ENCODE measurements at regions not wholly inside any gene's neighbourhood (a gene's known extent, or its start where the extent isn't known, plus 50 kb on each side); places are given as distances from the start of the nearest gene placed in this dataset.
"Not testable (repeated sequence)": the region's sequence is repeated elsewhere in the genome, so short reads cannot be mapped to it uniquely, and the experiment has no call there.

- no peak for DNase-seq (ENCODE audit: insufficient read length)
- TF ChIP-seq POLR2A (IDR thresholded peaks at IDR 0.05; ENCODE audit: low read depth, low read length) (no peak), TAF1 (IDR thresholded peaks at IDR 0.05; ENCODE audit: borderline replicate concordance, low read depth, low read length) (no peak), POLR2AphosphoS5 (IDR thresholded peaks at IDR 0.05; ENCODE audit: low read depth, low read length) (no peak)
- no peak for FAIRE-seq
These were observed 339.5 kb upstream of the ZNF608 start for GRCh38 chr5:125085797-125086505.

- FAIRE-seq (no peak), DNase-seq (ENCODE audit: insufficient read length) (no peak)
- TF ChIP-seq POLR2A (IDR thresholded peaks at IDR 0.05; ENCODE audit: low read depth, low read length), result no peak
These were observed 342.2 kb upstream of the ZNF608 start for GRCh38 chr5:125088522-125089105.

GRCh38 chr5:125092138-125092537 is 345.7 kb upstream of the ZNF608 start:
- not testable (repeated sequence) for DNase-seq (ENCODE audit: insufficient read length); FAIRE-seq

GRCh38 chr5:125093776-125094175 is 347.3 kb upstream of the ZNF608 start:
- TF ChIP-seq POLR2AphosphoS5 (IDR thresholded peaks at IDR 0.05; ENCODE audit: low read depth, low read length) (no peak), TAF1 (IDR thresholded peaks at IDR 0.05; ENCODE audit: borderline replicate concordance, low read depth, low read length) (no peak), POLR2A (IDR thresholded peaks at IDR 0.05; ENCODE audit: low read depth, low read length) (no peak)
- no peak for DNase-seq (ENCODE audit: insufficient read length)
- FAIRE-seq, result no peak

- FAIRE-seq (no peak), DNase-seq (ENCODE audit: insufficient read length) (no peak)
- no peak for TF ChIP-seq POLR2AphosphoS5 (IDR thresholded peaks at IDR 0.05; ENCODE audit: low read depth, low read length)
- TF ChIP-seq POLR2A (IDR thresholded peaks at IDR 0.05; ENCODE audit: low read depth, low read length), result no peak
- TF ChIP-seq TAF1 (IDR thresholded peaks at IDR 0.05; ENCODE audit: borderline replicate concordance, low read depth, low read length), result no peak
These were observed 353.9 kb upstream of the ZNF608 start for GRCh38 chr5:125100342-125100741.

- FAIRE-seq, result no peak
These were observed 354.5 kb upstream of the ZNF608 start for GRCh38 chr5:125100951-125101350.

GRCh38 chr5:125103459-125103858 is 357.0 kb upstream of the ZNF608 start:
- DNase-seq (ENCODE audit: insufficient read length), result no peak
- FAIRE-seq, result no peak
- no peak for TF ChIP-seq TAF1 (IDR thresholded peaks at IDR 0.05; ENCODE audit: borderline replicate concordance, low read depth, low read length)
- no peak for TF ChIP-seq POLR2A (IDR thresholded peaks at IDR 0.05; ENCODE audit: low read depth, low read length)
- no peak for TF ChIP-seq POLR2AphosphoS5 (IDR thresholded peaks at IDR 0.05; ENCODE audit: low read depth, low read length)

More at GRCh38 chr5:125100951-125101350, 354.5 kb upstream of the ZNF608 start:
- DNase-seq (ENCODE audit: insufficient read length), result no peak
- TF ChIP-seq POLR2A (IDR thresholded peaks at IDR 0.05; ENCODE audit: low read depth, low read length) (no peak), POLR2AphosphoS5 (IDR thresholded peaks at IDR 0.05; ENCODE audit: low read depth, low read length) (no peak), TAF1 (IDR thresholded peaks at IDR 0.05; ENCODE audit: borderline replicate concordance, low read depth, low read length) (no peak)

- TF ChIP-seq TAF1 (IDR thresholded peaks at IDR 0.05; ENCODE audit: borderline replicate concordance, low read depth, low read length), result no peak
- no peak for TF ChIP-seq POLR2AphosphoS5 (IDR thresholded peaks at IDR 0.05; ENCODE audit: low read depth, low read length)
- DNase-seq (ENCODE audit: insufficient read length) (no peak), FAIRE-seq (no peak)
These were observed 359.8 kb upstream of the ZNF608 start for GRCh38 chr5:125106271-125106670.

- DNase-seq (ENCODE audit: insufficient read length), result no peak
- no peak for FAIRE-seq
- TF ChIP-seq POLR2AphosphoS5 (IDR thresholded peaks at IDR 0.05; ENCODE audit: low read depth, low read length) (no peak), POLR2A (IDR thresholded peaks at IDR 0.05; ENCODE audit: low read depth, low read length) (no peak), TAF1 (IDR thresholded peaks at IDR 0.05; ENCODE audit: borderline replicate concordance, low read depth, low read length) (no peak)
These were observed 360.4 kb upstream of the ZNF608 start for GRCh38 chr5:125106881-125107280.

- FAIRE-seq (no peak), DNase-seq (ENCODE audit: insufficient read length) (no peak)
- TF ChIP-seq TAF1 (IDR thresholded peaks at IDR 0.05; ENCODE audit: borderline replicate concordance, low read depth, low read length) (no peak), POLR2AphosphoS5 (IDR thresholded peaks at IDR 0.05; ENCODE audit: low read depth, low read length) (no peak), POLR2A (IDR thresholded peaks at IDR 0.05; ENCODE audit: low read depth, low read length) (no peak)
These were observed 362.9 kb upstream of the ZNF608 start for GRCh38 chr5:125109293-125109692.

- TF ChIP-seq TAF1 (IDR thresholded peaks at IDR 0.05; ENCODE audit: borderline replicate concordance, low read depth, low read length) (no peak), POLR2AphosphoS5 (IDR thresholded peaks at IDR 0.05; ENCODE audit: low read depth, low read length) (no peak), POLR2A (IDR thresholded peaks at IDR 0.05; ENCODE audit: low read depth, low read length) (no peak)
- DNase-seq (ENCODE audit: insufficient read length) (no peak), FAIRE-seq (no peak)
These were observed 363.4 kb upstream of the ZNF608 start for GRCh38 chr5:125109816-125110215.

- TF ChIP-seq POLR2AphosphoS5 (IDR thresholded peaks at IDR 0.05; ENCODE audit: low read depth, low read length) (no peak), TAF1 (IDR thresholded peaks at IDR 0.05; ENCODE audit: borderline replicate concordance, low read depth, low read length) (no peak), POLR2A (IDR thresholded peaks at IDR 0.05; ENCODE audit: low read depth, low read length) (no peak)
- FAIRE-seq (no peak), DNase-seq (ENCODE audit: insufficient read length) (no peak)
These were observed 365.8 kb upstream of the ZNF608 start for GRCh38 chr5:125112196-125112595.

Data from GM12892 (cell line).